Activated naive CD4-positive, alpha-beta T cell treated with Interleukin-2 at 50 U/mL for 16 hours (primary cell): ENCODE measurements at regions not wholly inside any gene's neighbourhood (a gene's known extent, or its start where the extent isn't known, plus 50 kb on each side); places are given as distances from the start of the nearest gene placed in this dataset.

Experiments
- DNase-seq: peaks from one replicate; pipeline ENCODE4 v3.0.0-alpha.2; 2020

DNA sequence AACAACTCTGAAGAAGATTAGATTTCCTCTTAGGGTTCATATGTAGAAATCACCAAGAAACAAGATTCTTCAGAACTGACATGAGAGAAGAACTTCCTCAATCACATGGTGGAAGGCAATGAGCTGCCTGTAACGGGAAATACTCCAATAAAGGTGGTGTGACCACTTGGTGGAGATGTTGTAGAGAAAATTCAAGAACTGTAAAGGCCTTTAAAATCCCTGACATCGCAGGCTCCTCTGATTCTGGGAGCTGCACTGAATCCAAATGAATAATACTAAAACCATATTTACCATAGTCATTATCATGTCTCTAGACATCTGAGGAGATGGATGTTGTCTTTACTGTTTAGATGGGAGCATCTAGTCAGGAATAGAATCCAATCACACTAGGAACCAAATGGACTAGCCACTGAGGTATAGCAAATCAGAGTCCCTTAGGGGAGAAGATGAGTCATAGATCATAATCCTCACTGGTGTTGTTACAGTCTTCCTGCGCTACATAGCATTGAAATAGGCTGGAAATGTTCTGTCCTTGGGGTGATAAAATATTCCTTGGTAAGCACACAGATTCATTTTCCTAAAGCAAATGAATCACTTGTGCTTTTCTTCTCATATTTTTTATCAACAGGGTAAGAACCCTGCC, 321.6 kb upstream of the TENM4 start:
- no peak for DNase-seq

DNA sequence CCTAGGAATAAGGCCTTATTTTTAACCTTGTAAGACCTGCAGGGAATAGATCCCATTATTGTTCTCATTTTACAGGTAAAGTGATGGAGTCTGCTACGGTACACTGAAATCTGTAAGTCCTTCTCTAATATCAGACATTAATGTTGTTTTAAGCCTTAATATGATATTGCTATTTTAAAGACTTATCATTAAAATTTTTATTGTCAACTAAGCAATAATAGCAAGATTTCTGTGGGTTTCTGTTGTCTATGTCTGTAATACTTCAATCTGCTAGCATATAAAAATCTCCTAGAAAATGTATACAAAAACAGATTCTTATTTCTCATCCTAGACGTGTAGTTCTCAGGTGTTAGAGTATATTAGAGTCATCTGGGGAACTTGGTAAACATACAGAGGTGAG, 317.5 kb upstream of the TENM4 start:
- no peak for DNase-seq

DNA sequence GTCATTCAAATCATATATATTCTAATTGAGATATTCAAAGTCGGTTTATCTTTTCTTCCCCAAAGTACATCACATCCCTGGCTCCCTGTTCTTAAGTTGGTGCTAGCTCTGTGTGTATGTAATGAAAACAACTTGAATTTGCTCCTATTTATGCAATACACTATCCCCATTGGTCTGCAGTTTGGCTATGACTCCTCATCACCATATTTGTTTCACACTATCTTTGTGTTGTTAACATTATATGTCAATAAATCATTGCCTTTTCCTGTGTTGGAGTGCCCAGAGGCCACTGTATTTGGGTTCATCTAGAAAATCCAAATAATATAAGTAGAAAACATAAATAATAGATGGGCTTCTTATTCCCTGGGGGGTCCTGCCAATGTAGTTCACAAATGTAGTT, 306.6 kb upstream of the TENM4 start:
- DNase-seq: no peak

DNA sequence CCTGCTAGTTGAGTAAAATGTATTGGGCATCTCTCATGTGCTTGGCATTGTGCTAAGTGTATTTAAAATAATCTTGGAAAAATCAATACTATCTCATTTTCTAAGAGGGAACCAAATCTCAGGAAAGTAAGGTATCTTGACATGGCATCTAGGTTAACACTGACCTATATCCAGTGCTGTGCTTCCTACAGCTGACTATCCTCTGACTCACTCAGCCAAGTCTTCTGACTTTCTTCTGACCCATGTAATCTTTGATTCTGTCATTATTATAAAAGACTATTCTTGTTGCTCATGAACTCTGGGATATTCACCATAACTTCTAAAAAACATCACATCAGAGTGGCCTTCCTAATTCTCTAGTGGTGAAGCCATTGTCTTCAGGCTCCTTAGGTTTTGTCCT, 304.1 kb upstream of the TENM4 start:
- no peak for DNase-seq

DNA sequence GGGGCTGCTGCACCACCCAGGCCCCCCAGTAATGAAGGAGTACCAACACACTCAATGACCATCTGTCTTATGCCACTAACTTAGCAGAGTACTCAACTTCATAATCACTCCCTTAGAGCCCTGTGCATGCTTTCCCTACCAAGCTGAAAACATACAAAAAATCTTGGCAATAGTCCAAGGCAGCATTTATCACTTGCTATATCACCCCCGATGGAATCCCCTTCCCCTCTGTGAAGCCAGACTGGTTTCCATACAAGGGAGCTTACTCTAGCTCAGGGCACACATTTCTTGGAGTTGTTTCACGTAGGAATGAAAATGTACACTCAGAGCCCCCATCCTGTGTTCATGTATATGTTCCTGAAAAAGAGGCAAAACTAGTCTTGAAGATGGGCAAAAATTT, 301.3 kb upstream of the TENM4 start:
- no peak for DNase-seq

DNA sequence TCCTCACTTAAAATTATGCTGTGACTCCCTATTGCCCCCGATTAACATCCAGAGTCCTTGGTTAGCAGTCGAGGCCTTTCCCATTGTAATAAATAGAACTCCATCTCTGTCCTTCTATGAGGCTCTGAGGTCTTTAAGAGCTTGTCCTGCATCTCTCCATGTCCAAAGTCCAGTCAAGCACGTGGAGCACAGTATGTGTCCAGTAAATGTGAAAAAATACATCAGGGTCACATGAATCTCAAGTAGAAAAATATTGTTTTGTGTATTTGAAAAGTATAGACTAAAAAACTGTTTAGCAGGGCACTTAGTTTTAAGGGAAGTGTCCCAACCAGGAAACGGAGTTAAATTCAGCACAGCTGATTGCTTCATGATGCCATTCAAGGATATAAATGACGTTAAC, 298.8 kb upstream of the TENM4 start:
- no peak for DNase-seq

DNA sequence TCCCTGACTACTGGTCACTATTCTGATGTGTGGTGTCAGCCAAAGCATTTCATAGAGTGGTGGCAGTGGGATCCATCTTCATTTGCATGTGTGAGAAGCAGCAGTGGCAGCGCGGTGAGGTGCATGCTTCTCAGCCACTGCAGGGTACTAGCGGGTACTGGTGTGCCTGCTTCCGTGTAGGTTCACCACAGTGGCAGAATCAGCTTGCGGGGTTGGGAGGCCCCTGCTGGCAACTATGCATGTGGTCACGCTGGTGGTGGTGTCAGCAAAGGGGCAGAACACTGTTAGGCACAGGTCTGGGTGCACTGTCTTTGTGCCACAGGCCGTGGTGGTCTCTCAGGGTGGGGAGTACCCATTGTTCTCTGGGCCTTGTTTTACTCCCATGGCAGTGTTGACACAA, 286.4 kb upstream of the TENM4 start:
- no peak for DNase-seq

DNA sequence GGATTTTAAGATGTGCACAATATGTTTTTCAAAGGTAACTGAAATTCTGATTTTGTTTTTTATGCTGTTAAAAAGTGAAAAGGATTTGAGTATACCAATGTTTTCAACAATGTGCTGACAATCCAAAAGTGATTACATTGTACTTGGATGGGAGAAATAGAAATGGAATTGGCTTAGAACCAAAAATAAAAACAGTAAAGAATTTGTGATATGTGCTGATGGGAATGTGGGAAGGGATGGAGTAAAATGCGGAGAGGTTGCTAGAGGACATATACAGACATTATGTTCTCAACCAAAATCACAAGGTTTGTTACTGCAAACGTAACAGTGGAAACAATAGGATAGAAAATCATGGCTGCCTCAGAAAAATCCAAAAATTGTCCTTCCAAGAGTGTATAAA, 279.3 kb upstream of the TENM4 start:
- DNase-seq: no peak

DNA sequence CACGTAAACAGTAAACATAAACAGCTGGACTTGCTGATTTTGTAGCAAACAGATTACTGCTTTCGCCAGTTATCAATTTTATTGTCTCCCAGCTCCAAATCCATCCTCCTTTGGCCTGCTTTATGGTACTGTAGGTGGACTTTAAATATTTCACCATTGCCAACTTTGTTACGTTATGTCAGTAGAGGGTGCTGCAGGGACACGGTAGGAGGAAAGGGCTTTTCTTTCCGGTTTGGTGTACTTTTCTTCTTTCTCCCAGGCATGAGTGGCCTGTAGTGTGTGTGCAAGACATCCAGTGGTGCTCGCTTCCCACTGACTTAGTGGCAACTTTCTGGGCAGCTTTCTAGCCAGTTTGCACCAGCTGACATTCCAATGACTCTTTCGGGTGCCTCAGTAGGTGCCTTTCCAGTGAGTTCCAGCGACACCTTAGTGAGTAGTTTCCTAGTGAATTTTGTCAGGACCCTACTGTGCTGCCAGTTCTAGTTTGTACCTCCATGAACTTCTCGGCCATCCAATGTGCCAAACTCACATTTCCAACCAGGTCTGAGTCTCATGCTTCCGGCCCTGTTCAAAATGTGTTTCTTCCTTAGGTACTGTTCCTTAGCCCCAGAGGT, 267.6 kb upstream of the TENM4 start:
- no peak for DNase-seq

DNA sequence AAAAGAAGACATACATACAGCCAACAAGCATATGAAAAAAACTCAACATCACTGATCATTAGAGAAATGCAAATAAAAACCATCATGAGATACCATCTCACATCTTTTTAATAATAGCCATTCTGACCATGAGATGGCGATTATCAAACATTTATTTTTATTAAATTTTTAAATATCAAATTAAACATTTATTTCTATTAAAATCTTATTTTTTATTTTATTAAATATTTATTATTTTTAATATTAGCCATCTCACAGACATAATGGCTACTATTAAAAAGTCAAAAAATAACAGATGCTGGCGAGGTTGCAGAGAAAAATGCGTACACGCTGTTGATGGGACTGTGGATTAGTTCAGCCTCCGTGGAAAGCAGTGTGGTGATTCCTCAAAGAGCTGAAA, 264.8 kb upstream of the TENM4 start:
- DNase-seq: no peak

DNA sequence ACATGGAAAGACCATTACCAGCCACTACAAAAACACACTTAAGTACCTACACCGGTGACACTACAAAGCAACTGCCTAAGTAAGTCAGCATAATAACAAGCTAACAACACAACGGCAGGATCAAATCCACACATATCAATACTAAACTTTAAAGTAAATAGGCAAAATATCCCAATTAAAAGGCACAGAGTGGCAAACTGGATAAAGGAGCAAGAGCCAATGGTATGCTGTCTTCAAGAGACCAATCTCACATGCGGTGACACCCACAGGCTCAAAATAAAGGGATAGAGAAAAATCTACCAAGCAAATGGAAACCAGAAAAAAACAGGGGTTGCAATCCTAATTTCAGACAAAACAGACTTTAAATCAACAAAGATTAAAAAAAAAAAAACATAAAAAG, 261.5 kb upstream of the TENM4 start:
- DNase-seq: no peak

DNA sequence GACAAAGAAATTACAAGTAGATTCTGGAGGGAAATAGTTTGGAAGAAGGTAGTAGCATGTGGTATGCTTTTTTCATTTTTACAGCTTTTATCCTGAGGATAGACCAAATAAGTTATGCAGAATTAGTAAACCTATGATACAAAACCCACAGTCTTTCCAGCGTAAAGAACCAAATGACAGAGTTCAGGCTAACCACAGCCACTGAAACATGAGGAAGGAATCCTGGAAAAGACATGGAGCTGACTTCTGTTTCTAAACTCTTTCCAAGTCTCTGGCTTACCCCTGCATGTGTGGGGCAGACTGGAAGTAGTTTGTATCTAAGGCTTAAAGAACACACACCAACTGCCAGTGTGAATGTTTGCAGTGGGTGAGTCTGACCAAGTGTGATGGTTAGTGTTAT, 258.4 kb upstream of the TENM4 start:
- no peak for DNase-seq

DNA sequence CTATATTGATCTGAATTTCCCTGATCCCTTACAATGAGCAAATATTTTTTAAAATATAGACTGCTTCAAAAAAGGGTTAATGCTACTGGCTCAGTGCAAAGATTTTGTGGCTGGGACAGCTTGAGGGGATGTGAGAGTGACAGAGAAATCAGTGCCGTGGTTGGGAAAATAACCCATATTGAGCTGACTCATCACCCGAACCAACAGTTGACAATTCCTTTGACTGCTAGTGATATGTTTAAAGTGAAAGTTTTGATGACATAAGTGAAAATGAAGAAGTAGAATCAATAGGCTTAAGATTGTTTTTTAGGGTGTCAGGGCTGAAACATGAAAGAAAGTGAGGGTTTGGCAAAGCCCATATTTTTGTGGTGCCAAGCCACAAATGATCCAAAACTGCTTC, 257.1 kb upstream of the TENM4 start:
- no peak for DNase-seq

DNA sequence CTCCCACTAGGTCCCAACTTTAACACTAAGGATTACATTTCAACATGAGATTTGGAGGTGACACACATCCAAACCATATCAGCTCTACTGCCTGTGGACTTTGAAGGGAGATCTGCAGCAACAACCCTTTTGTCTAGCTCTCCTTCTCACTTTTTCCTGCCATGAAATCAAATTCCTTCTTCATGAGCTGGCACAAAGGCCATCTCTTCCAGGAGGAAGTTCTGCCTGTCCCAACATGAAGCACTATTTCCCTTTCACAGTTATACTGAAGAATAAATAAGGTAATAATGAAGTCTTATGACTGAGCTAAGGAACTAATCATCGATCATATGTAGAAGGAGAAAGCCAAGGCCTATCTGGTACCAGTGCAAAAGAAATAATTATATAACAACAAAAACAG, 253.5 kb upstream of the TENM4 start:
- DNase-seq: no peak

DNA sequence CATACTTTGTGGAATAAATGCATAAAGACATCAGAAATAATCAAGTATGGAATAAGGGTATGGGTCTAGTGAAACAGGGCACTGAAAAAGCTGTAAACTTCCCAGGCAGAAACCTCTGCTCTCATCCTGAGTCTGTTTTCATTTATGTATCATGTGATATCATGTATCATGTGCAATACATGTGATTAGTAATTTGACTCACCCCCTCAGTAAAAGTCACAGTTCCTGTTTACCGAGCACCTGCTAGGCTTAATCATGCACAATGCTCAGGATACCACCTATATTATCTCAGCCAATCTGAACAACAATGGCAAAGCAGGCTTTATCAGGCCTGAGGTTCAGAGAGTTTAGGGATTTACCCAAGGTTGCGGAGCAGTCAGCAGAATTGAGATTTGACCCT, 250.6 kb upstream of the TENM4 start:
- no peak for DNase-seq

DNA sequence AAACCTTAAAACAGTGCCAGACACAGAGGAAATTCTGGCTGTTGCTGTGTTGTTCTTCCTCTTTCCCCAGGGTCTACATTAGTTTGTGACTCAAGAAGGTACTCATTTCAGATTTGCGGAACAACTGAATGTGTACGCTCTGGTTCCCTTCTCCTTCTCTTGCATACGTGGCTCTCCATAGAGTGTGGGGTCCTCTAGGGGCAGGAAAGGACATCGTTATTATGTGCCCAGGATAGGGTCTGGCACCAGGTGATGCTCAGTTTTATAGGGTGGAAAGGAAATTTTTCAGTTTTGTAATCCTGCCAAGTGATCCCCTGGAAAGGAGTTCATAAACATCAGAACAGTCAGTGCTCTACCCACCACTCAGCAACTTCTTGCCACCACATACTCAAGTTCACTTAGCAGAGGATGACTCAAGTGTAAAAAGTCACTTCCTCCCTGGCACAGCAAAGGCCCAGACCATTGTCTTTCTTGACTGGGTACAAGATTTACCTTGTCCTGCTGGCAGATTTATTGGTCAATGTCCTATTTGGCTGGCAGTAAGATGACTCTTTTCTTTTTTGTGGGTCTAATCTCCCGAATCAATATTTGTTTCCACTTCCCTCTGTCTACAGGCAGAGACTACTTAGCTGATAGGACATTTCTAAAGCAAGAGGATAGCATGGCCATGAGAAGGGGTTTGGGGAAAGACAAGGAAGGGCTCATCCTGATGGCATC, 246.0 kb upstream of the TENM4 start:
- DNase-seq: no peak

DNA sequence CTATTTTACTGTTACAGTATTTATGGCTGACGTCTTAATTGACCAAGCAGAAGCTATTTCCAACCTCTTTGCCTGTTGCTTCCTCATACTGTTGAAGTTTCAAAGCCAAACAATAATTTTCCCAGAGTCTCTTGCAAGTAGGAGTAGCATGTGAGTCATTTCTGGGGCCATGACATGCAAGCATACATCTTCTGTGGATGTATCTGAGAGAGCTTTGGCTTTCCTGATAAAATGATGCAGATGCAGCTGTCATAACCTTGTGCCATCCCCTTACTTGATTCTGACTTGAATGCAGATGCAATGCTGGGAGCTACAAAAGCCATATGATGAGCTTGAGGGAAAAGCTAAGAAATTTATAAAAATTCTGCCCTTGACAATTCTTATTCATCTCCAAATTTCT, 243.1 kb upstream of the TENM4 start:
- DNase-seq: no peak

DNA sequence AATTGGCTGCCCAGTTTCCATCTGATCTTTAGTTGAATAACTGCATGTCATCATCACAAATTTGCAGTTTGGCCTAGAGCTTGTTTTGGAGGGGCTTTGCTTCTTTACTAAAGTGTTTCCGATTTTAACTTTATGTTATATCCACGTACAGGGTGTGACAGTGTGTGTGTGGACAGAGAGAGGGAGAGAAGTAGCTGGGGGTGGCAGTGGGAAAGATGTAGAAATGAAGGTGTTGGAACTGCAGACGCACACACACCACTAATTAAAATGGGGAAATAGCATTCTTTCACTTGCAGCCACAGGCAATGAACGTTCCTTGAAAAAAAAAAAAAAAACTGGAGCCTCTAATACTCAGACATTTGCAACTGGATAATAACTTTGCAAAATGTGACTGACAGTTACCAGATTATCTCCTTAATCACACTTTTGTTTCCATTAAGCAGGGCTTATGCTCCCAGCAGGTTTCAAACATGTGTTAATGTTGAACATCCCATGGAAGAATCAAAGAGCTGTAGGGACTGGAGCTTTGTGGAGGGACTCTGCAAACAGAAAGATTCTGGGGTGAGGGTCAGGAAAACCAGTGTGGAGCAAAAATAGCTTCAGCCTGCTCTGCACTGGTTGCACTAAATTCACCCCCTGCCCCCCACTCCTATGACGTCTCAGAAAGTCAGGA, 238.1 kb upstream of the TENM4 start:
- no peak for DNase-seq

DNA sequence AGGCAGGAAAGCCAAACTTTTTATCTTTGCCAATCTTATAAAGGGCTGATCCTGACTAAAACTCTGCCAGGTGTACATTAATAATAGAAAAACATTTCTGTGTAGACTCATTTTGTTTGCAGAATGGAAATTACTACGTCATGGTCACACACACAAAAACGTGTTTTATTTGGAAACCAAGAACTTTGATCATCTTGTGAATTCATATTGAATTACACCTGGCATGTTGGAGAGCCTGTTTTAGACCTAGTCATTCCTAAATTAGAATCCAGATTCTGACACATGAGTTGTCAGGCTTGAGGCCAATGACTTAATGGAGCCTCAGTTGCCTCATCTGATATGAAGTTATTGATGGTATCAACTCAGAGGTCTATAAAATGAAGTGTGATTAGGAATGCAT, 235.6 kb upstream of the TENM4 start:
- DNase-seq: no peak

DNA sequence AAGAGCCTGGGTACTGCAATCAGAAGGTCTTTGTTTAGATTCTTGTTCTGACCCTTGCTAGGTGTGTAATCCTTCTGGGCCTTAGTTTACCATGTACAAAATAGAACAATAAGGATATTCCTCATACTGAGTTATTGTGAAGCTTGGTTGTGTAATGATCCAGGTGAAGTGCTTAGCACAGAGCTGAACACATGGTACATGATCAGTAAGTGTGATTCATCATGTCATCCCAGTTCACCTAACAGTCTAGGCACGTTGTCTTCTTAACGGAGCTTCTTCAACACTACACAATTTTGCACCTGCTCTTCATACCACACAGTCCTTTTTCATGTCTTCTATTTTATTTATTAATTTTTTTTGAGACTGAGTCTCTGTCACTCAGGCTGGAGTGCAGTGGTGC, 234.3 kb upstream of the TENM4 start:
- DNase-seq: no peak

DNA sequence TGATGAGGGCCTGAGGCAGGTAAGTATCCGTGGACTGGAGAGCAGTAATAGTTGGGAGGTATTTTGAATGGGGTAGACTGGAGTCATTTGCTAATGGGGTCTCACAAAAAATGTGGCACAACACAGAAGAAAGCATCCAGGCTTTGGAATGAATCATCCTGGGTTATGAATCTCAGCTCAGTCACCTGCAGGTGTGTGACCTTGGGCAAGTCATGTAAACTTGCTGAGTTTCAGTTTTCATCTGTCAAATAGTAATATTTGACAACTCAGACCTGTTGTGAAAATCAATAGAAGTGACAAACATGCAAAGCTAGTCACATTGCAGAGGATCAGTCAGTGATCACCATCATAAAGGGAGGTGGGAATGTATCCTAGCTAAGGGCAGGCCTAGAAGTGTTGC, 232.0 kb upstream of the TENM4 start:
- no peak for DNase-seq

DNA sequence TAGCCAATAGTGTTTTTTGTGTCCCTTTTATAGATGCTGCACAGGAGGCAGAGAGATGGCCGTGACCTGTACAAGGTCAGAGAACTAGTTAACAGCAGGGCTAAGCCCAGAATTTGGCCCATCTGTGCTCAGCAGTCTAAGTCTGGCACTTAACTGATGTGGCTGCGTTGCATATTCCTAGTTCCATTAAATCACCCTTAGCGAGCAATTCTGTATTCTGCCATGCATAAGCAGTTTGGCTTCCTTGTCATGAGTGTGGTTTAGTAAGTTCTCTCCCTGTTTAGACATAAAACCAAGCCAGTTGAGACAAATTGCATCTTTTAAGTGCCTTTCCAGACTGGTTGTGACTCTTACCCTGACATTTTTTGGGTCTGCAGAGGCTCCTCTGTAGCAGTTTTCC, 230.6 kb upstream of the TENM4 start:
- no peak for DNase-seq

DNA sequence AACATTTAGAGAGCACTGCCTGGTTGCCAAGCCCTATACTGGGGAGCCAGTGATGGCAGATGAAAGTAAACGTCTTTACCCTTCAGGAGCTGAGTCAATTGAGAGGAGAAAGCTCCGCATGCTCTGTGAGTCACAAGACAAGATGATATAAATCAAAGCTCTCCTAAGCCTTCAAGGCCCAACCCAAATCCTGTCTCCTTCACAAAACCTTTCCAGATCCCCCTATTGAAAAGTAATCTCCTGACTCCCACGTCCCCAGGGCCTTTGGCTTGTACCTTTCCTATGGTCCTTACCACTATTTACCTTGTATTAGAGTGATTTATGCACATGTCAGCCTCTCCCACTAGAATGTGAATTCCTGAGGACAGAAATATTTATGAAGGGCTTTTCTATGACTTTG, 230.1 kb upstream of the TENM4 start:
- no peak for DNase-seq

DNA sequence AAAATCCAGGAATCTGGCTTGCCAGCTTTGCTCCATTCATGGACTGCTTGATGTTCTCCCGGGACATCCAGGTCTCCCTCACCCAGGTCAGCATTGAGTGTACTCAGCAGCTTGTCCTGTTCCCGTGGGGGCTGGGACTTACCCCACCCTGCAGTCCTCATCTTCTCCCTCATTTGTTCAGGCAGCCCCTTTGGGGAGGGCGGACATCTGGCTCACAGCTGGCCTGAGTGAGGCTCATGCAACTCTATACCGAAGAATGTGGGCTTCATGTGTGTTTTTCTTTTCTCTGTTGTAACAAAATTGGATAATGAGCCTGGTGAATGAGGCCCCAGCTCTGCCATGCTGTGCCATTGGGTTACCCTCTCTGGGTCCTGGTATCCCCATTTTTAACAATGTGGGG, 227.7 kb upstream of the TENM4 start:
- no peak for DNase-seq
